GM12865 (cell line): ENCODE measurements at regions not wholly inside any gene's neighbourhood (a gene's known extent, or its start where the extent isn't known, plus 50 kb on each side); places are given as distances from the start of the nearest gene placed in this dataset.

Source experiments
- DNase-seq: peaks from one replicate; pipeline ENCODE4 v3.0.0; 2010; ENCODE audit warnings: low read depth
- H3K4me3 ChIP-seq: 2 replicates; pipeline ENCODE4 v1.5.1; 2011; ENCODE audit warnings: mild to moderate bottlenecking, low read depth, low read length, control low read depth
- CTCF ChIP-seq: IDR thresholded peaks from 2 replicates; pipeline ENCODE4 v1.5.1; 2011; ENCODE audit warnings: low read length, control low read depth, low read depth, inconsistent platforms; ENCODE audit not compliant: insufficient read depth; ENCODE audit errors: missing control alignments

DNA sequence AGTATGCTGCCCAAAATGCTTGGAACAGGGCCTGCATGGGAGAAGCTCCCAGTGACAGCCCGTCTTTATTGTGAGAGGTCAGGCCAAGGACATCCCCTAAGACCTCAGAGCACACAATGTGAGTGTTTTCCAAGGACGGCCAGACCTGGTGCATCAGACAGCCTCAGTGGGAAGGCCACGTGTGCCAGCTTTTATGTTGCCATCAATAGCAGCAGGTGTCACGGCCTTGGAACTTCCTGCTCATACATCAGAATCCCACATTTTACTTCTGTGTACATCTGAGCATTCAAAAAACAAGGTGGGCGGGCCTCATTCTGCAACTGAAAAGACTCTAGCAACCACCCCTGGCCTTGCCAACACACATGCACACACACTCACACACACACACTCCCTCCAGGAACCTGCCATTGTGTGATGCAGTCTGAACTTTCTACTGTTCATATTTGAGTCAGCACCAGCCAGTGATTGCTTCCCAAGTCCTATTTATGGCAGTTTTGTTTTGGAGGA lies 753.1 kb upstream of the TBX3 start:
- no peak for TF ChIP-seq CTCF
- peak; percentile 29 for DNase-seq
- no peak overlapping the region for H3K4me3 ChIP-seq

- DNase-seq = no peak
- no peak for TF ChIP-seq CTCF
- no peak overlapping the region for H3K4me3 ChIP-seq
Measured at GRCh38 chr12:115433014-115433634, 749.1 kb upstream of the TBX3 start.

DNA sequence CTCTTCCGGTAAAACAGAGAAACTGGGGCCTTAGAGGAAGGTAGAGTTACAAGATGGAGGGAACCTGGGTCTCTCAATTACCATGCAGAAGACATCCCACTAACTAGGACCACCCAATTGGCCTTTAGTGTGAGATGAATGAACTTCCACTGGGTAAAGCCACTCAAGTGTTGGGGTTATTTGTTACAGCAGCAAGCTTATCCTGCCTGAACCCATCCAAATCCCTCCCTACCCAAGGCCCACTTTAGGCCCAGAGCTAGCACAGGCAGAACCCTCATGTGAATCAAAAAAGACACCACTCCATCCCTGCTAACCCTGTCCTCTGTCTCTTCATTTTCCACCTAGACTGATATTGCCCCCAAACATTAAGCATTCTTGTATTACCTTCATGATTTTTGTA lies 746.7 kb upstream of the TBX3 start:
- no peak overlapping the region for H3K4me3 ChIP-seq
- no peak for DNase-seq
- TF ChIP-seq CTCF = no peak

GRCh38 chr12:115426732-115427131 lies 742.8 kb upstream of the TBX3 start:
- no peak for TF ChIP-seq CTCF
- DNase-seq = no peak

GRCh38 chr12:115424003-115424402 lies 740.0 kb upstream of the TBX3 start:
- H3K4me3 ChIP-seq = no peak overlapping the region
- no peak for TF ChIP-seq CTCF
- no peak for DNase-seq

More at GRCh38 chr12:115426732-115427131, 742.8 kb upstream of the TBX3 start:
- no peak overlapping the region for H3K4me3 ChIP-seq

DNA sequence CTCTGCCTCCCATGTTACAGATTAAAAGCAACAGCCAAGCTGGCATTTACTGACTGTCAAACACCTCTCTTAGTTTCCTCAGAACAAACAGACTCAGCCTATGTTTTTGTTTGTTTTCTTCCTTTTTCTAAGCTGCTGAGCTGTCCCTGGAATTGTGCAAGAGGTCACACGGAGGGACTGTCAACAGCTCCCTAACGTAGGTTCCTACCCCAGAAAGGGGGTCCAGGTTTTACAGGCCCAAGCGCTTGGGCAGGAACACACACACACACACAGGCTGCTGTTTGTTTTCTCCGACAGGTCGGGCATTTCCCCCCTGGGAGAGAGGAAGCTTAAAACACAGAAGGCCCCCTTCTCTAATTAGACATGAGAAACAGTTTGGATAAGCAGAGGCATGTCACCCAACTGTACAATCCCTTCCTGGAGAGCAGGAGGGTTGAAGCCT lies 739.6 kb upstream of the TBX3 start:
- no peak for TF ChIP-seq CTCF

More for the DNA sequence above, 739.6 kb upstream of the TBX3 start:
- DNase-seq = no peak
- H3K4me3 ChIP-seq = no peak overlapping the region
